ENCODE measurements at regions not wholly inside any gene's neighbourhood (a gene's known extent, or its start where the extent isn't known, plus 50 kb on each side); places are given as distances from the start of the nearest gene placed in this dataset.

- no peak for DNase-seq
These were observed 569.2 kb downstream of the VRK1 start for GRCh38 chr14:97366400-97366799.

- DNase-seq, result no peak
These were observed 570.1 kb downstream of the VRK1 start for GRCh38 chr14:97367278-97367677.

DNA sequence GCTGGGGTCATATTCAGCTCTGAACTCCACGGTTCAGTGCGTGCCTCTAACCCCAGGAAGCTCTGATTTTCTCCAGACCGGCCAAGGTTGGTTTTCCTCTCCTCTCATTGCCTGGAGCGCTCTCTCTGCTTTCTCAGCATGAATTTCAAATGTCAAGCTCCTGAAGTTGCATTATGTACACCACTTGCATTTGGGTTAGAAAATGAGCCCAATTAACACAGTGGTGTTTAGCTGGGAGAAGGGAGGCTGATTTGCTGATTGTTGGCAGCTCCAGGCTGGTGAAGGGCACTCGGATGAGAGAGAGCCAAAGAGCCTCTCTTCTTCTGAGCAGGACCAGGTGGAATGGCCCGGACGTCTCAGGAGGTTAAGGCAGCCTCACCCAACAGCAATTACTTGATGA lies 570.9 kb downstream of the VRK1 start:
- DNase-seq, result no peak

DNA sequence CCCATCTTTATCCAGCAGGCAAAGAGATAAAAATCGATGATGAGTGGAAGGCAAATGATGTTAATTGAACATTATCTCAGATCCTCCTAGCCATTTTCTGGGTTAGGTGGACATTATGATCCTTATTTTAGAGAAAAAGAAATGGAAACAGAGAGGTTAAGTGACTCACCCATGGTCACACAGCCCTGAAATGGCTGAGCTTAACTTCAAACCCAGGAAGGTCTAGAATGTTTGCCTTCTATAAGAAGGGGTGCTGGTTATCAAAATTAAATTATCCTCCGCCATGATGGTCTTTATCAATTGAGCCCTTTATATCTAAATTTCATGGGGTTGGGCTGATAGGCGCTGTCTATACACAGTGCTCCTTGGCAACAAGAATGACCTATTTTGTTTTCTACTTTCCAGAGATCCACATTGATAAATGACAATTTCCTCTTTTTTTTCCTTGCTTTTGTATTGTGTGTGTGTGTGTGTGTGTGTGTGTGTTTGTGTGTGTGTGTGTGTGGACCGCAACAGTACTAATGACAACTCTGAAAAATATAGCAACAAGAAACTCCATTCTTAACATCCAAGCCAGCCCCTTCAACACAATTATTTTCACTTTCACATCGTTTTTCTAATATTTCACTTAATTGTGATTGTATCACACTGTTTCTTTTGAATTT lies 571.9 kb downstream of the VRK1 start:
- no peak for DNase-seq

- DNase-seq, result no peak
These were observed 572.7 kb downstream of the VRK1 start for GRCh38 chr14:97369901-97370300.

GRCh38 chr14:97376310-97376709 lies 579.1 kb downstream of the VRK1 start:
- no peak for DNase-seq

DNA sequence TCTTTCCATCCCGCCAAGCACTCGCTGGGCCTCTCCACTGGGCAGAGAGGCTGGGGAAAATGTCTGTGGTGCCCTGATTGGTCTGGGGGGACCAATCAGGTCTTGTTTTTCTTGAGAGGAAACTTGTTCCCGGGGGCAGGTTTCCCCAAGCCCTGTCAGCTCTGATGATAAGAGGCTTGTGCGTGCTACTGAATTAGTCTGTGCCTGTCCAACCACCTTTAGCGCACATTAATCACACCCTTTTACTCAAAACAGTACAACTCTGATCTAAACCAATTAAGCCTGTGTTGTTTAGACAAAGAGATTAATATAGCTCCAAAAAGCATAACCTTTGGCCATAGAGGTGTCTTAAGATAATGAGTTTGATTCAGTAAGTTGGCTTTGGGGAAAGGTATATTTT lies 580.4 kb downstream of the VRK1 start:
- no peak for DNase-seq

- DNase-seq, result no peak
These were observed 581.9 kb downstream of the VRK1 start for GRCh38 chr14:97379091-97379531.

DNA sequence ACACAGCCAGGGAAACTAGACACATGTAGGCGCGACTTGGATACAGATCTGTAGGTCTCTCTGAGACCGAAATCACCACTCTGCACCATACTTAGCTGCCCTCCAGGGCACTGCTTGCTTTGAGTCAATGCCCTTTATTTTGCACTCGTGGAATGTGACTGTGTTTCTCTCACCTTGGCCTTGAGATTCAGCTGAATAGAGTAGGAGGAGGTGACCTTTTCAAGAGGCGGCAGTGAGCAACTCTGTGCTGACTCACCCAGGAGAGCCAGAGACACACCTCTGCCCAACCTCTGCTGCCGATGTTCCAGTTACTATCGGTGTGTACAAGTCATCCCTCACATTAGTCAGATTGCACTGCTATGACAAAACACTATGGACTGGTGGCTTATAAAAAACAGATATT lies 583.4 kb downstream of the VRK1 start:
- DNase-seq, result no peak

GRCh38 chr14:97381309-97381708 lies 584.1 kb downstream of the VRK1 start:
- no peak for DNase-seq

DNA sequence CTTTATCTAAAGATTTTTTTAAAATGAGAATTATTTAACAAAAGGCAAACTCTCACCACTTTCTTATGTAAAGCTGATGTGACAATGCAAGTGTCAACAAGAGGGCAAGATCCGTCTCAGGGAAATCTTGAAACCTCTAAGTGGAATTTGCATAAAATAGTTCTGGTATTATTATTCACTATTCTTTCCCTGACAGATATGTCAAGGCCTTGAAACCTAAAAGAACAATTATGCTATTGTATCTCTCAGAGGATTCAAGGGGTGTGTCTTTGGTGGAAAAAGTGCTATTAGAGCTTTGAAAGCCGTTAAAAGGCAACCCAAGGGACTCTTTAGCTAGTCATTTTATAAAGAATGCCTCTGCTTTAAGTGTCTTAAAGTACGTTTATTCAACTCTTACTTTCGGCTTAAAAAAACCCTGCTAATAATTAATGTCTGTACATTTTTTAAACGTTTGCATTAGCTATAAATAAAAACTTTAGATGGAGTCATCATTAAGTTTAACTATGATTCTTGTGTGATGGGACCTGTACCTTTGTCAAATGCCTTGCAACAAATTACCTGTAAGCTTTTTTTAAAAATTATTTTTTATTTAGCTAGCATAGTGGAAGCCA lies 585.5 kb downstream of the VRK1 start:
- DNase-seq, result no peak

DNA sequence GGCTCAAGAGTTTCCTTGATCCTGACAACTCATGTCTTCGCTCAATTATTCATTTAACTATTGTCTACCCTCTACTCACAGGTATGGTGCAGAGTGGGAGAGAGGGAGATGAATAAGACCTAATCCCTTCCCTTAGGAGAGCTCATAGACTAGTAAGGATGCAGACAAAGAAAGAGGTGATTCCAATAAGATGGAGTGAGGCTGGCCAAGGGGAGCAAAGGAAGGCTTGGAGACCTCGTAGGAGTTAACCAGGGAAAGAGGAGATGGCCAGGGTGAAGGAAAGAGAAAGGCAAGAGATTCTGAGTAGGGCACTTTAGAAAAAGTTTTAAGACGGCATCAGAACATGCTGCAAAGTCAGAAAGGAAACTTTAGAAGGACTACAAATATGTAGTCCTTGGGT lies 588.5 kb downstream of the VRK1 start:
- no peak for DNase-seq

- no peak for DNase-seq
These were observed 590.2 kb downstream of the VRK1 start for GRCh38 chr14:97387252-97387874.

DNA sequence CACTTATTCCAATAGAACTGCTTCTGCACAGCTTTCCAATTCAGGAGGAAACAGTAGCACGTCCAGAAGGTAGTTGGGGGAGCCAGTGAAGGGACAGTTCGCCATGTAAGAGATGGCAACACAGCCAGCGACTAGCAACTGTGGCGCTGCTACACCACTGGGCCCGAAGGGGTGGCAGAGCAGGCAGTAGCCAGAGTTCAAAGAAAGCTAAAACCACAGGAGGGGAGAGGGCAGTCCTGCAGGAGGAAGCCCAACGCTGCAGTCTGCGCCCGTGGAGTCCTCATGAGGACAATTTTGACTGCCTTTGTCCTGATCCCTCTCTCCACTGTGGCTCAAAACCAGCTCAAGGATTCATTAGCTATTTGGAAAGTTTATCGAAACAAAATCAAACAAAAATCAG lies 591.2 kb downstream of the VRK1 start:
- no peak for DNase-seq

DNA sequence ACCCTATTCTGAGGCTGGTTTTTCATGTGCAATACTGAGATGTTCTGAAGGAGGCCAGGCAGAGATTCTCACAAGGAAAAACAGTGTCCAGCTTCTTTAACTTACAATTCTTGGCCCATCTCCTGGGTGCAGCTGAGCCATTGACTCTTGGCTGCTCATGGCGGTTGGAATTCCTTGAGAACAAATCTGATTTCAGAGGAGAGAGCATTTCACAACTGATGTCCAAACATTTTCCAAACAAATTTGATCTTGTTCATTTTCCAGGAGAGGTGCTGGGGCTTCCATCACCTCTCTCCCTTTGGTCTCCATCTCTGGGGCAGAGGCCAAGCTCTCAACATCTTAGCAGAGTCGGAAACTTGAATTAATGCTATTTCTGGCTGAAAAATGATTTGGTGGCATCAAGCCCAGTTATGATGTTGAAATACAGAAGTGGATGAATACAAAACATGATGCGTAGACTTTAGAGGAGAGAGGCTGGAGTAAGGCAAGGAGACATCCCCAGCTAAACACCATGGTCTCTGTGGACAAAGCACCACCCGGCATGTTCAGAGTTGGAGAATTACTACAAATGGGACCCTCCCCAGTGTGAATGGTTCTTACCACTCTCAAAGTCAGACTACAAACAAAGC lies 593.0 kb downstream of the VRK1 start:
- DNase-seq, result no peak

GRCh38 chr14:97393244-97393643 lies 596.1 kb downstream of the VRK1 start:
- no peak for DNase-seq

GRCh38 chr14:97395068-97395467 lies 597.9 kb downstream of the VRK1 start:
- DNase-seq, result no peak

DNA sequence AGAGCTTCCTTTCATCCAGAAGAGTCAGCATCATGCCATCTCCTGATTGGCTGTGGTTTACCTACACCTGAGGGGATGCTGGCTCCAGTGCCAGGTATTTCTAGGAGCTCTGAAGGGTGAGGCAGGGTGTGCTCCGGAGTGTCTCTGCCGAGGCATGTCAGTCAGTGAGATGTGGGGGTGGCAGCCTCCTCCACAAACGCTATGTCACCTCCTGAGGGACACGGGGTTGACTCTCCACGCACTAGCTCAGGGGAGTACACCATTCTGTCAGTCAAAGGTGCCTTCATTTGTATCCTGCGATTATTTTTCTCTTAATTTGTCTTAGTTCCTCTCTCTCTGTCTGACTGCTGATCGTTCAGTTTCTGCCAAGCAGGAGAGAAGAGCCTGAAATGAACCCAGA lies 604.5 kb downstream of the VRK1 start:
- DNase-seq, result no peak

- no peak for DNase-seq
These were observed 605.1 kb downstream of the VRK1 start for GRCh38 chr14:97402279-97402678.

DNA sequence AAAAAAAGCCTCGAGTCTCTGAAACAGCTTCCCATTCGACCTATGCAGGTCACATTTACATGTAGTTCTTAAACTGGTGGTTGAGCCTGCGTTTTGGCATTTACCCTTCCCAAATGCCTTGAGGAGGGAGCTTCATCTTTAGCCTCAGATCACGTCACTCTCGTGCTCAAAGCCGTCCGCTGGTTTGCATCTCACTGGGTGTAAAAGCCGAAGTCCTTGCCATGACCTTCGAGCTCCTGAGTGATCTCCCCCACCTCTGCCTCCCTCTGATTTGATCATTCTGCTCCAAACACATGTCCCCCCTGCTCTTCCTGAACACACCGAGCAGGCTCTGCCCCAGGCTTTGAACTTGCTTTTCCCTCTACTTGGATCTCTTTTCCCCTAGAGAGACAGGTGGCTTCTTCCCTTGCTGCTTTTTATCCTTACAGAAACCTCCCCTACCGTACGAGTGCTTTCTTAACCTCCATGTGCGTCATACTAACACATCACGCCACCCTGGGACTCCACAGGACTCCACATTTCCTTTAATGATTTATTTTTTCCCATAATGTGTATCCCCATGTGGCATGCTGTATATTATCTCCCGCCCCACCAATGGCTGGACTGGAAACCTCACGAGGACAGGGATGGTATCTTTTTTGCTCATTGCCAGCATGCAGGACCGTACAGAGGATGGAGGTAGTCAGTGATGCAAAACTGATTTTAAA lies 610.7 kb downstream of the VRK1 start:
- no peak for DNase-seq

- DNase-seq, result no peak
These were observed 611.3 kb downstream of the VRK1 start for GRCh38 chr14:97408503-97408902.

GRCh38 chr14:97408937-97409815 lies 612.0 kb downstream of the VRK1 start:
- no peak for DNase-seq
